ENCODE measurements at regions not wholly inside any gene's neighbourhood (a gene's known extent, or its start where the extent isn't known, plus 50 kb on each side); places are given as distances from the start of the nearest gene placed in this dataset.

DNA sequence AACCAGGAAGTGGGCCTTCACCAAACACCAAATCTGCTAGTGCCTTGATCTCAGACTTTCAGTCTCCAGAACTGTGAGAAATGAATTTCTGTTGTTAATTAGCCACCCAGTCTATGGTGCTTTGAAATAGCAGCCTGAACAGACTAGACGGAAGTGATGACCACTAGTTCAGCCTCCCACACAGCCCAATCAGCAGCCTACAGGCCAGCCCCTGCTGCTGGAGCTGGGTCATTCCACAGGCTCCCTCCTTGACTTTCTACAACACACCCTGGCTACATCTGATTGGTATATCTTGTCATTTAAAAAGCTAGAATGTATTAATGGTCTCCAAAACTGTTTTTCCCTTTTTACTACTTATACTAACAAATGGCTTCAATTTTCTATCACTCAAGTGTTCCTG, 277.2 kb upstream of the TAC1 start:
- no peak for TF ChIP-seq EP300 (IDR thresholded peaks at IDR 0.05; ENCODE audit: borderline replicate concordance)
- TF ChIP-seq, protein P1, sequence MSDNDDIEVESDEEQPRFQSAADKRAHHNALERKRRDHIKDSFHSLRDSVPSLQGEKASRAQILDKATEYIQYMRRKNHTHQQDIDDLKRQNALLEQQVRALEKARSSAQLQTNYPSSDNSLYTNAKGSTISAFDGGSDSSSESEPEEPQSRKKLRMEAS (IDR thresholded peaks at IDR 0.05), result no peak
